ENCODE measurements at regions not wholly inside any gene's neighbourhood (a gene's known extent, or its start where the extent isn't known, plus 50 kb on each side); places are given as distances from the start of the nearest gene placed in this dataset.
A peak's percentile ranks its signal among the peaks of the same experiment; 100 is the strongest.

GRCh38 chr13:80921971-80922370 lies 581.0 kb upstream of the SPRY2 start:
- Histone ChIP-seq H4K20me1 (replicated peaks; ENCODE audit: control insufficient read depth, extremely low read depth, insufficient read depth, low read length) (no peaks in the 10 kb centered on the region), H3K36me3 (ENCODE audit: control insufficient read depth in 2 of 2, extremely low read depth in 1 of 2, insufficient read depth in 2 of 2, low read length in 2 of 2) (no peaks in the 10 kb centered on the region), H3K4me1 (ENCODE audit: control insufficient read depth, extremely low read depth, insufficient read depth, low read length) (peaks cover 27% of the 10 kb centered on the region), H2AFZ (ENCODE audit: low read depth, low read length) (no peak overlapping the region), H3K79me2 (ENCODE audit: control insufficient read depth, insufficient read depth, low read length) (no peaks in the 10 kb centered on the region), H3K4me2 (ENCODE audit: insufficient read depth, low read length) (peak overlapping the region; percentile 4), H3K9me3 (replicated peaks; ENCODE audit: control insufficient read depth, insufficient read depth, low read length) (no peaks in the 10 kb centered on the region), H3K4me3 (replicated peaks in 1 of 3; ENCODE audit: insufficient read depth in 1 of 3, low read depth in 1 of 3, low read length in 3 of 3) (no peak overlapping the region), H3K27ac (ENCODE audit: insufficient read depth, low read depth, low read length) (peak overlapping the region; percentile 34), H3K9me1 (replicated peaks; ENCODE audit: control insufficient read depth, extremely low read depth, insufficient read depth, low read length) (no peaks in the 10 kb centered on the region), H3K9ac (replicated peaks; ENCODE audit: extremely low read depth, insufficient read depth, low read length) (no peak overlapping the region), H3K27me3 (ENCODE audit: control insufficient read depth in 2 of 2, insufficient read depth in 2 of 2, low read length in 2 of 2) (no peaks in the 10 kb centered on the region)
- DNase-seq (ENCODE audit: low read depth, low spot score) (no peak), FAIRE-seq (no peak)
- intact Hi-C loops (cut with micrococcal nuclease) (loop anchor here (1.0 to 5.0 kb wide), 2 partner anchors 51 to 255 kb away; no protein-coding TSS in a partner anchor), dilution Hi-C loops (cut with MboI; ENCODE audit: extremely low pct_ligation_motif_present, low sequenced_read_pairs) (no loop called here)
- ChIA-PET CTCF (interaction anchor here (0.9 to 1.8 kb wide), 9 partner anchors 34 to 1243 kb away, joined by 3 to 12 read pairs (median 6); partner anchors contain the start of gene SPRY2), POLR2A (no interaction called here)
- no TSS peak for BruUV-seq (replicated peaks)
- TF ChIP-seq JUN (IDR thresholded peaks at IDR 0.05; ENCODE audit: borderline replicate concordance, insufficient read depth, insufficient read length, low read depth) (no peak), MYC (IDR thresholded peaks at IDR 0.05; ENCODE audit: low read depth, low read length) (no peak), MAX (IDR thresholded peaks at IDR 0.05; ENCODE audit: insufficient read depth, insufficient read length) (no peak), POLR2AphosphoS5 (IDR thresholded peaks at IDR 0.05; ENCODE audit: insufficient read depth, low read depth, low read length) (no peak), EZH2 (IDR thresholded peaks at IDR 0.05; ENCODE audit: borderline replicate concordance, low read depth, low read length, severe bottlenecking) (no peak), POLR2A (IDR thresholded peaks at IDR 0.05; ENCODE audit: low read depth, low read length) (no peak), GATA2 (IDR thresholded peaks at IDR 0.05; ENCODE audit: insufficient read depth, insufficient read length, low read depth, low read length) (no peak), CTCF (IDR thresholded peaks at IDR 0.05; ENCODE audit: extremely low read depth in 1 of 2, insufficient read depth in 1 of 2, low read depth in 1 of 2, low read length in 2 of 2) (no peak), FOS (IDR thresholded peaks at IDR 0.05; ENCODE audit: borderline replicate concordance, insufficient read depth, low read length) (no peak)

All from endothelial cell of umbilical vein (primary cell).